Smooth muscle cell (in vitro differentiated cells): ENCODE measurements at regions not wholly inside any gene's neighbourhood (a gene's known extent, or its start where the extent isn't known, plus 50 kb on each side); places are given as distances from the start of the nearest gene placed in this dataset.

Experiments used
- DNase-seq: peaks from one replicate; lab custom pipeline; 2025; ENCODE audit not compliant: unreplicated experiment; lab: John Stamatoyannopoulos, UW
- H2AFZ ChIP-seq: fragments of 200-600 bp; sonication (generic); 2 replicates; pipeline ENCODE4 v1.6.0; 2016; ENCODE audit warnings: antibody characterized with exemption, low read depth, mild to moderate bottlenecking
- H3F3A ChIP-seq: fragments of 200-600 bp; sonication (generic); 2 replicates; pipeline ENCODE4 v1.6.0; 2017; ENCODE audit warnings: antibody characterized with exemption, low read depth
- H3K27ac ChIP-seq: fragments of 200-600 bp; sonication (generic); 2 replicates; pipeline ENCODE4 v1.5.1; 2016; ENCODE audit warnings: low read depth, mild to moderate bottlenecking
- H3K27me3 ChIP-seq: fragments of 200-600 bp; sonication (generic); 2 replicates; pipeline ENCODE4 v1.6.1; 2016; ENCODE audit warnings: low read depth, mild to moderate bottlenecking
- H3K36me3 ChIP-seq: fragments of 200-600 bp; sonication (generic); 2 replicates; pipeline ENCODE4 v1.5.1; 2016; ENCODE audit warnings: low read depth
- H3K4me1 ChIP-seq: fragments of 200-600 bp; sonication (generic); 2 replicates; pipeline ENCODE4 v1.5.1; 2016; ENCODE audit warnings: low read depth
- H3K4me2 ChIP-seq: fragments of 200-600 bp; sonication (generic); 2 replicates; pipeline ENCODE4 v1.6.0; 2016; ENCODE audit warnings: mild to moderate bottlenecking
- H3K4me3 ChIP-seq: fragments of 200-600 bp; sonication (generic); 2 replicates; pipeline ENCODE4 v1.5.1; 2016; ENCODE audit warnings: mild to moderate bottlenecking
- H3K79me2 ChIP-seq: fragments of 200-600 bp; sonication (generic); 2 replicates; pipeline ENCODE4 v1.6.0; 2016; ENCODE audit warnings: low read depth, mild to moderate bottlenecking
- H3K9ac ChIP-seq: fragments of 200-600 bp; sonication (generic); 2 replicates; pipeline ENCODE4 v1.6.0; 2016; ENCODE audit warnings: low read depth
- H3K9me3 ChIP-seq: fragments of 200-600 bp; sonication (generic); replicated peaks from 2 replicates; pipeline ENCODE4 v1.5.1; 2016; ENCODE audit warnings: low read depth
- H4K20me1 ChIP-seq: fragments of 200-600 bp; sonication (generic); 2 replicates; pipeline ENCODE4 v1.6.0; 2016; ENCODE audit warnings: low read depth
- CTCF ChIP-seq: fragments of 200-600 bp; sonication (generic); IDR thresholded peaks from 2 replicates; pipeline ENCODE4 v1.5.1; 2017; ENCODE audit warnings: borderline replicate concordance, mild to moderate bottlenecking, antibody characterized with exemption; ENCODE audit not compliant: insufficient read depth, poor library complexity, severe bottlenecking
- WGBS: methylation state at CpG from one replicate; pipeline ENCODE4 v1.1.7; 2016; ENCODE audit warnings: low lambda C conversion rate; 5-methylcytosine and 5-hydroxymethylcytosine counted together

DNA sequence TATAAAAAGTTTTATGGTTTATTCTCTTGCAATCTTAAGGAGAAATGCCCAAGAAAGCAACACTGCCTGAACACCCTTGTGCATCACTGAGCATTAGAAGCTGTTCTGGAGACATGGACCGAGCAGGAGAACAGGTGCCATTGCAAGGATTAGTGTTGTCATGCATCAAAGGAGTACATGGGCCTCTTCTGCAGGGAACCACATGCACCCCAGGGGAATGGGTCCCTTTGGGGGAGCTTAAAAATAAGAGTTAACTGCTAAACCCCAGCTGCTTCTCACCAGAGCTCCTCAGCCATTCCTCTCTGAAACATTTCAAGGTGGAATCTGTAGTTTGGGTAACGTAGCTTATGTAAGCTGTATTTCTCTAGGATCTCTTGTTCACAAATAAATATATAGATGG is 353.0 kb upstream of the SLC7A11 start:
- Histone ChIP-seq H3K79me2 (no peaks in the 10 kb centered on the region), H3K27ac (no peak overlapping the region), H3K4me1 (peaks cover 6% of the 10 kb centered on the region), H3K36me3 (no peaks in the 10 kb centered on the region), H4K20me1 (no peaks in the 10 kb centered on the region), H3K4me3 (no peak overlapping the region), H2AFZ (no peak overlapping the region), H3K4me2 (no peak overlapping the region), H3K9ac (no peak overlapping the region), H3K9me3 (no peaks in the 10 kb centered on the region), H3K27me3 (no peaks in the 10 kb centered on the region), H3F3A (no peaks in the 10 kb centered on the region)
- no peak for TF ChIP-seq CTCF
- 89% methylated on average over 2 of the region's 2 CpGs for whole genome bisulfite sequencing
- no peak for DNase-seq

- Histone ChIP-seq H2AFZ (no peak overlapping the region), H3K36me3 (no peaks in the 10 kb centered on the region), H3K9ac (no peak overlapping the region), H3K9me3 (no peaks in the 10 kb centered on the region), H3F3A (no peaks in the 10 kb centered on the region), H3K79me2 (no peaks in the 10 kb centered on the region), H3K4me2 (no peak overlapping the region), H3K27ac (no peak overlapping the region), H4K20me1 (no peaks in the 10 kb centered on the region), H3K4me1 (peaks cover 6% of the 10 kb centered on the region), H3K4me3 (no peak overlapping the region), H3K27me3 (no peaks in the 10 kb centered on the region)
- WGBS: 81% methylated on average over 2 of the region's 2 CpGs
- TF ChIP-seq CTCF: no peak
- no peak for DNase-seq
Measured at GRCh38 chr4:138592796-138593195, 350.6 kb upstream of the SLC7A11 start.

GRCh38 chr4:138591808-138592207 is 349.7 kb upstream of the SLC7A11 start:
- WGBS: 46% methylated on average over 1 of the region's 1 CpG
- Histone ChIP-seq H3K27ac (no peak overlapping the region), H3F3A (no peaks in the 10 kb centered on the region), H3K27me3 (no peaks in the 10 kb centered on the region), H3K36me3 (no peaks in the 10 kb centered on the region), H2AFZ (no peak overlapping the region), H3K4me2 (no peak overlapping the region), H3K9me3 (no peaks in the 10 kb centered on the region), H3K9ac (no peak overlapping the region), H4K20me1 (no peaks in the 10 kb centered on the region), H3K4me3 (no peak overlapping the region), H3K79me2 (no peaks in the 10 kb centered on the region), H3K4me1 (peaks cover 6% of the 10 kb centered on the region)
- TF ChIP-seq CTCF: no peak
- no peak for DNase-seq

DNA sequence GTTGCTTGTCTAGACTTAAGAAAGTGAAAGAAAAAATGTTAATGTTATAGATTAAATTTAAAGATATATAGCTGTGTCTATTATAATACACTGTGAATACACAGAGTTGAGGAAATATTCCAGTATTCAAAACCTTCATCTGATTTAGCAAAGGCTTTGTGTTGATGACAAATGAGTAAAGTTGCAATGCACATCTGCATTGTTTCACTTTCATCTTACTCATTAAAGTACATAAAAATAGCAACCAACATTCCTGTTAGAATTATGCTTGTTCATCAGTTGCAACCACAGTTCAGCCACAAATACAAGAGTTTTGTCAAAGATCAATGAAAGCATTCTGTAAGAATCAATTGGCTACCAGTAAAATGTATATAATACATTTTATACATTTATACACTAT is 346.4 kb upstream of the SLC7A11 start:
- no peaks in the 10 kb centered on the region for H4K20me1 ChIP-seq
- no peaks in the 10 kb centered on the region for H3K36me3 ChIP-seq
- TF ChIP-seq CTCF: no peak
- DNase-seq: no peak
- no peak overlapping the region for H3K27ac ChIP-seq
- H3K9ac ChIP-seq: no peak overlapping the region
- peaks cover 6% of the 10 kb centered on the region for H3K4me1 ChIP-seq
- no peaks in the 10 kb centered on the region for H3F3A ChIP-seq
- H2AFZ ChIP-seq: no peak overlapping the region
- H3K4me3 ChIP-seq: no peak overlapping the region
- no peak overlapping the region for H3K4me2 ChIP-seq
- H3K27me3 ChIP-seq: no peaks in the 10 kb centered on the region
- no peaks in the 10 kb centered on the region for H3K79me2 ChIP-seq
- no peaks in the 10 kb centered on the region for H3K9me3 ChIP-seq
